ENCODE measurements at regions not wholly inside any gene's neighbourhood (a gene's known extent, or its start where the extent isn't known, plus 50 kb on each side); places are given as distances from the start of the nearest gene placed in this dataset.

- Histone ChIP-seq H3K9ac (ENCODE audit: low read depth, low read length) (no peak overlapping the region), H3K27me3 (ENCODE audit: control insufficient read depth, insufficient read depth, low read length) (no peaks in the 10 kb centered on the region), H3K9me3 (replicated peaks; ENCODE audit: low read length) (peaks cover 7% of the 10 kb centered on the region), H3K4me1 (ENCODE audit: control insufficient read depth, insufficient read depth, low read length) (no peaks in the 10 kb centered on the region), H3K4me3 (ENCODE audit: low read length) (no peak overlapping the region), H3K36me3 (ENCODE audit: insufficient read depth, low read length) (no peaks in the 10 kb centered on the region), H3K4me2 (ENCODE audit: low read length) (no peak overlapping the region)
These were observed 119.8 kb upstream of the BACE2 start for GRCh38 chr21:41048145-41048544.

- no peaks in the 10 kb centered on the region for H3K4me1 ChIP-seq (ENCODE audit: control insufficient read depth, insufficient read depth, low read length)
- no peaks in the 10 kb centered on the region for H3K36me3 ChIP-seq (ENCODE audit: insufficient read depth, low read length)
These were observed 119.3 kb upstream of the BACE2 start for GRCh38 chr21:41048623-41049022.

GRCh38 chr21:41052820-41053555 is 115.0 kb upstream of the BACE2 start:
- H3K9ac ChIP-seq (ENCODE audit: low read depth, low read length): no peak overlapping the region
- no peak overlapping the region for H3K4me3 ChIP-seq (ENCODE audit: low read length)
- H3K36me3 ChIP-seq (ENCODE audit: insufficient read depth, low read length): no peaks in the 10 kb centered on the region
- peaks cover 6% of the 10 kb centered on the region for H3K9me3 ChIP-seq (replicated peaks; ENCODE audit: low read length)
- no peak overlapping the region for H3K4me2 ChIP-seq (ENCODE audit: low read length)
- no peaks in the 10 kb centered on the region for H3K4me1 ChIP-seq (ENCODE audit: control insufficient read depth, insufficient read depth, low read length)
- H3K27me3 ChIP-seq (ENCODE audit: control insufficient read depth, insufficient read depth, low read length): no peaks in the 10 kb centered on the region

More at GRCh38 chr21:41048623-41049022, 119.3 kb upstream of the BACE2 start:
- peaks cover 7% of the 10 kb centered on the region for H3K9me3 ChIP-seq (replicated peaks; ENCODE audit: low read length)
- no peaks in the 10 kb centered on the region for H3K27me3 ChIP-seq (ENCODE audit: control insufficient read depth, insufficient read depth, low read length)
- H3K4me2 ChIP-seq (ENCODE audit: low read length): no peak overlapping the region
- no peak overlapping the region for H3K4me3 ChIP-seq (ENCODE audit: low read length)
- no peak overlapping the region for H3K9ac ChIP-seq (ENCODE audit: low read depth, low read length)

GRCh38 chr21:41054018-41054578 is 113.9 kb upstream of the BACE2 start:
- H3K36me3 ChIP-seq (ENCODE audit: insufficient read depth, low read length): no peaks in the 10 kb centered on the region

GRCh38 chr21:41055266-41055665 is 112.7 kb upstream of the BACE2 start:
- Histone ChIP-seq H3K9me3 (replicated peaks; ENCODE audit: low read length) (peaks cover 8% of the 10 kb centered on the region), H3K9ac (ENCODE audit: low read depth, low read length) (no peak overlapping the region), H3K4me2 (ENCODE audit: low read length) (no peak overlapping the region), H3K4me1 (ENCODE audit: control insufficient read depth, insufficient read depth, low read length) (no peaks in the 10 kb centered on the region), H3K4me3 (ENCODE audit: low read length) (no peak overlapping the region), H3K27me3 (ENCODE audit: control insufficient read depth, insufficient read depth, low read length) (no peaks in the 10 kb centered on the region), H3K36me3 (ENCODE audit: insufficient read depth, low read length) (no peaks in the 10 kb centered on the region)

More at GRCh38 chr21:41054018-41054578, 113.9 kb upstream of the BACE2 start:
- H3K9ac ChIP-seq (ENCODE audit: low read depth, low read length): no peak overlapping the region
- H3K4me2 ChIP-seq (ENCODE audit: low read length): no peak overlapping the region
- peaks cover 8% of the 10 kb centered on the region for H3K9me3 ChIP-seq (replicated peaks; ENCODE audit: low read length)
- no peaks in the 10 kb centered on the region for H3K27me3 ChIP-seq (ENCODE audit: control insufficient read depth, insufficient read depth, low read length)
- no peak overlapping the region for H3K4me3 ChIP-seq (ENCODE audit: low read length)
- H3K4me1 ChIP-seq (ENCODE audit: control insufficient read depth, insufficient read depth, low read length): no peaks in the 10 kb centered on the region

GRCh38 chr21:41059871-41060270 is 108.1 kb upstream of the BACE2 start:
- Histone ChIP-seq H3K36me3 (ENCODE audit: insufficient read depth, low read length) (no peaks in the 10 kb centered on the region), H3K9ac (ENCODE audit: low read depth, low read length) (no peak overlapping the region), H3K4me2 (ENCODE audit: low read length) (no peak overlapping the region), H3K4me1 (ENCODE audit: control insufficient read depth, insufficient read depth, low read length) (no peaks in the 10 kb centered on the region), H3K27me3 (ENCODE audit: control insufficient read depth, insufficient read depth, low read length) (no peaks in the 10 kb centered on the region), H3K9me3 (replicated peaks; ENCODE audit: low read length) (peaks cover 8% of the 10 kb centered on the region), H3K4me3 (ENCODE audit: low read length) (no peak overlapping the region)

- Histone ChIP-seq H3K9ac (ENCODE audit: low read depth, low read length) (no peak overlapping the region), H3K4me3 (ENCODE audit: low read length) (no peak overlapping the region), H3K9me3 (replicated peaks; ENCODE audit: low read length) (peaks cover 8% of the 10 kb centered on the region), H3K36me3 (ENCODE audit: insufficient read depth, low read length) (no peaks in the 10 kb centered on the region), H3K27me3 (ENCODE audit: control insufficient read depth, insufficient read depth, low read length) (no peaks in the 10 kb centered on the region), H3K4me1 (ENCODE audit: control insufficient read depth, insufficient read depth, low read length) (no peaks in the 10 kb centered on the region), H3K4me2 (ENCODE audit: low read length) (no peak overlapping the region)
These were observed 106.3 kb upstream of the BACE2 start for GRCh38 chr21:41061701-41062100.

- no peaks in the 10 kb centered on the region for H3K27me3 ChIP-seq (ENCODE audit: control insufficient read depth, insufficient read depth, low read length)
- H3K9me3 ChIP-seq (replicated peaks; ENCODE audit: low read length): no peaks in the 10 kb centered on the region
- H3K4me3 ChIP-seq (ENCODE audit: low read length): no peak overlapping the region
- no peak overlapping the region for H3K4me2 ChIP-seq (ENCODE audit: low read length)
- H3K4me1 ChIP-seq (ENCODE audit: control insufficient read depth, insufficient read depth, low read length): no peaks in the 10 kb centered on the region
- no peaks in the 10 kb centered on the region for H3K36me3 ChIP-seq (ENCODE audit: insufficient read depth, low read length)
- H3K9ac ChIP-seq (ENCODE audit: low read depth, low read length): no peak overlapping the region
These were observed 103.6 kb upstream of the BACE2 start for GRCh38 chr21:41064334-41064791.

GRCh38 chr21:41064951-41065350 is 103.0 kb upstream of the BACE2 start:
- Histone ChIP-seq H3K4me3 (ENCODE audit: low read length) (no peak overlapping the region), H3K27me3 (ENCODE audit: control insufficient read depth, insufficient read depth, low read length) (no peaks in the 10 kb centered on the region), H3K4me2 (ENCODE audit: low read length) (no peak overlapping the region), H3K4me1 (ENCODE audit: control insufficient read depth, insufficient read depth, low read length) (no peaks in the 10 kb centered on the region), H3K9ac (ENCODE audit: low read depth, low read length) (no peak overlapping the region), H3K9me3 (replicated peaks; ENCODE audit: low read length) (no peaks in the 10 kb centered on the region), H3K36me3 (ENCODE audit: insufficient read depth, low read length) (no peaks in the 10 kb centered on the region)

- Histone ChIP-seq H3K9ac (ENCODE audit: low read depth, low read length) (no peak overlapping the region), H3K4me3 (ENCODE audit: low read length) (no peak overlapping the region), H3K27me3 (ENCODE audit: control insufficient read depth, insufficient read depth, low read length) (no peaks in the 10 kb centered on the region), H3K4me1 (ENCODE audit: control insufficient read depth, insufficient read depth, low read length) (no peaks in the 10 kb centered on the region), H3K9me3 (replicated peaks; ENCODE audit: low read length) (no peaks in the 10 kb centered on the region), H3K4me2 (ENCODE audit: low read length) (no peak overlapping the region), H3K36me3 (ENCODE audit: insufficient read depth, low read length) (no peaks in the 10 kb centered on the region)
These were observed 102.4 kb upstream of the BACE2 start for GRCh38 chr21:41065539-41065938.

GRCh38 chr21:41066086-41066938 is 101.6 kb upstream of the BACE2 start:
- H3K9ac ChIP-seq (ENCODE audit: low read depth, low read length): no peak overlapping the region
- H3K4me2 ChIP-seq (ENCODE audit: low read length): no peak overlapping the region
- no peaks in the 10 kb centered on the region for H3K4me1 ChIP-seq (ENCODE audit: control insufficient read depth, insufficient read depth, low read length)
- H3K4me3 ChIP-seq (ENCODE audit: low read length): no peak overlapping the region
- no peaks in the 10 kb centered on the region for H3K36me3 ChIP-seq (ENCODE audit: insufficient read depth, low read length)
- H3K9me3 ChIP-seq (replicated peaks; ENCODE audit: low read length): no peaks in the 10 kb centered on the region
- no peaks in the 10 kb centered on the region for H3K27me3 ChIP-seq (ENCODE audit: control insufficient read depth, insufficient read depth, low read length)

Measured in skeletal muscle satellite cell (primary cell).